ENCODE measurements at regions not wholly inside any gene's neighbourhood (a gene's known extent, or its start where the extent isn't known, plus 50 kb on each side); places are given as distances from the start of the nearest gene placed in this dataset.
"Not testable (repeated sequence)": the region's sequence is repeated elsewhere in the genome, so short reads cannot be mapped to it uniquely, and the experiment has no call there.

- Histone ChIP-seq H3K36me3 (ENCODE audit: insufficient read depth, low read length) (no peaks in the 10 kb centered on the region), H3K9me3 (ENCODE audit: low read length) (no peaks in the 10 kb centered on the region), H3K27ac (ENCODE audit: low read depth, low read length) (no peak overlapping the region), H3K4me1 (ENCODE audit: insufficient read depth, low read length) (no peaks in the 10 kb centered on the region), H3K9ac (ENCODE audit: low read length) (no peak overlapping the region), H3K4me3 (ENCODE audit: low read depth in 1 of 2, low read length in 2 of 2) (no peak overlapping the region), H3K27me3 (ENCODE audit: control insufficient read depth in 1 of 2, insufficient read depth in 2 of 2, low read length in 2 of 2) (no peaks in the 10 kb centered on the region)
Observed at GRCh38 chr2:195532628-195533271, 124.3 kb upstream of the SLC39A10 start.

- Histone ChIP-seq H3K36me3 (ENCODE audit: insufficient read depth, low read length) (no peaks in the 10 kb centered on the region), H3K9ac (ENCODE audit: low read length) (no peak overlapping the region), H3K4me3 (ENCODE audit: low read depth in 1 of 2, low read length in 2 of 2) (no peak overlapping the region), H3K4me1 (ENCODE audit: insufficient read depth, low read length) (no peaks in the 10 kb centered on the region), H3K9me3 (ENCODE audit: low read length) (no peaks in the 10 kb centered on the region), H3K27ac (ENCODE audit: low read depth, low read length) (no peak overlapping the region), H3K27me3 (ENCODE audit: control insufficient read depth in 1 of 2, insufficient read depth in 2 of 2, low read length in 2 of 2) (no peaks in the 10 kb centered on the region)
Observed at GRCh38 chr2:195532255-195532627, 124.8 kb upstream of the SLC39A10 start.

- H3K9me3 ChIP-seq (ENCODE audit: low read length), result no peaks in the 10 kb centered on the region
- H3K9ac ChIP-seq (ENCODE audit: low read length), result no peak overlapping the region
- no peak overlapping the region for H3K27ac ChIP-seq (ENCODE audit: low read depth, low read length)
- H3K36me3 ChIP-seq (ENCODE audit: insufficient read depth, low read length), result no peaks in the 10 kb centered on the region
- H3K4me1 ChIP-seq (ENCODE audit: insufficient read depth, low read length), result no peaks in the 10 kb centered on the region
- H3K4me3 ChIP-seq (ENCODE audit: low read depth in 1 of 2, low read length in 2 of 2), result no peak overlapping the region
- H3K27me3 ChIP-seq (ENCODE audit: control insufficient read depth in 1 of 2, insufficient read depth in 2 of 2, low read length in 2 of 2), result no peaks in the 10 kb centered on the region
Observed at GRCh38 chr2:195531754-195532153, 125.3 kb upstream of the SLC39A10 start.

- not testable (repeated sequence) for H3K9me3 ChIP-seq (ENCODE audit: low read length); H3K27me3 ChIP-seq (ENCODE audit: control insufficient read depth in 1 of 2, insufficient read depth in 2 of 2, low read length in 2 of 2); H3K36me3 ChIP-seq (ENCODE audit: insufficient read depth, low read length); H3K9ac ChIP-seq (ENCODE audit: low read length); H3K4me1 ChIP-seq (ENCODE audit: insufficient read depth, low read length); H3K27ac ChIP-seq (ENCODE audit: low read depth, low read length); H3K4me3 ChIP-seq (ENCODE audit: low read depth in 1 of 2, low read length in 2 of 2)
Observed at GRCh38 chr2:195523242-195523641, 133.8 kb upstream of the SLC39A10 start.

GRCh38 chr2:195521589-195521988, 135.4 kb upstream of the SLC39A10 start:
- Histone ChIP-seq H3K36me3 (ENCODE audit: insufficient read depth, low read length) (no peaks in the 10 kb centered on the region), H3K9ac (ENCODE audit: low read length) (no peak overlapping the region), H3K4me1 (ENCODE audit: insufficient read depth, low read length) (no peaks in the 10 kb centered on the region), H3K27ac (ENCODE audit: low read depth, low read length) (no peak overlapping the region), H3K9me3 (ENCODE audit: low read length) (no peaks in the 10 kb centered on the region), H3K27me3 (ENCODE audit: control insufficient read depth in 1 of 2, insufficient read depth in 2 of 2, low read length in 2 of 2) (no peaks in the 10 kb centered on the region), H3K4me3 (ENCODE audit: low read depth in 1 of 2, low read length in 2 of 2) (no peak overlapping the region)

GRCh38 chr2:195520671-195521155, 136.3 kb upstream of the SLC39A10 start:
- H3K36me3 ChIP-seq (ENCODE audit: insufficient read depth, low read length), result no peaks in the 10 kb centered on the region
- H3K9ac ChIP-seq (ENCODE audit: low read length), result no peak overlapping the region
- H3K4me3 ChIP-seq (ENCODE audit: low read depth in 1 of 2, low read length in 2 of 2), result no peak overlapping the region
- no peaks in the 10 kb centered on the region for H3K4me1 ChIP-seq (ENCODE audit: insufficient read depth, low read length)
- no peaks in the 10 kb centered on the region for H3K27me3 ChIP-seq (ENCODE audit: control insufficient read depth in 1 of 2, insufficient read depth in 2 of 2, low read length in 2 of 2)
- no peak overlapping the region for H3K27ac ChIP-seq (ENCODE audit: low read depth, low read length)
- H3K9me3 ChIP-seq (ENCODE audit: low read length), result no peaks in the 10 kb centered on the region

GRCh38 chr2:195515551-195515950, 141.5 kb upstream of the SLC39A10 start:
- no peaks in the 10 kb centered on the region for H3K9me3 ChIP-seq (ENCODE audit: low read length)
- H3K9ac ChIP-seq (ENCODE audit: low read length), result no peak overlapping the region
- H3K36me3 ChIP-seq (ENCODE audit: insufficient read depth, low read length), result no peaks in the 10 kb centered on the region
- H3K27me3 ChIP-seq (ENCODE audit: control insufficient read depth in 1 of 2, insufficient read depth in 2 of 2, low read length in 2 of 2), result no peaks in the 10 kb centered on the region
- H3K4me1 ChIP-seq (ENCODE audit: insufficient read depth, low read length), result no peaks in the 10 kb centered on the region
- no peak overlapping the region for H3K27ac ChIP-seq (ENCODE audit: low read depth, low read length)
- no peak overlapping the region for H3K4me3 ChIP-seq (ENCODE audit: low read depth in 1 of 2, low read length in 2 of 2)

- no peaks in the 10 kb centered on the region for H3K4me1 ChIP-seq (ENCODE audit: insufficient read depth, low read length)
- no peak overlapping the region for H3K27ac ChIP-seq (ENCODE audit: low read depth, low read length)
- H3K36me3 ChIP-seq (ENCODE audit: insufficient read depth, low read length), result no peaks in the 10 kb centered on the region
- H3K9me3 ChIP-seq (ENCODE audit: low read length), result no peaks in the 10 kb centered on the region
- no peaks in the 10 kb centered on the region for H3K27me3 ChIP-seq (ENCODE audit: control insufficient read depth in 1 of 2, insufficient read depth in 2 of 2, low read length in 2 of 2)
- H3K9ac ChIP-seq (ENCODE audit: low read length), result no peak overlapping the region
- no peak overlapping the region for H3K4me3 ChIP-seq (ENCODE audit: low read depth in 1 of 2, low read length in 2 of 2)
Observed at GRCh38 chr2:195514365-195514764, 142.7 kb upstream of the SLC39A10 start.

GRCh38 chr2:195513119-195513518, 143.9 kb upstream of the SLC39A10 start:
- Histone ChIP-seq H3K36me3 (ENCODE audit: insufficient read depth, low read length) (no peaks in the 10 kb centered on the region), H3K4me3 (ENCODE audit: low read depth in 1 of 2, low read length in 2 of 2) (no peak overlapping the region), H3K9ac (ENCODE audit: low read length) (no peak overlapping the region), H3K9me3 (ENCODE audit: low read length) (no peaks in the 10 kb centered on the region), H3K4me1 (ENCODE audit: insufficient read depth, low read length) (no peaks in the 10 kb centered on the region), H3K27ac (ENCODE audit: low read depth, low read length) (no peak overlapping the region), H3K27me3 (ENCODE audit: control insufficient read depth in 1 of 2, insufficient read depth in 2 of 2, low read length in 2 of 2) (no peaks in the 10 kb centered on the region)

GRCh38 chr2:195509551-195509950, 147.5 kb upstream of the SLC39A10 start:
- H3K9me3 ChIP-seq (ENCODE audit: low read length), result no peaks in the 10 kb centered on the region
- no peaks in the 10 kb centered on the region for H3K27me3 ChIP-seq (ENCODE audit: control insufficient read depth in 1 of 2, insufficient read depth in 2 of 2, low read length in 2 of 2)
- no peak overlapping the region for H3K9ac ChIP-seq (ENCODE audit: low read length)
- no peaks in the 10 kb centered on the region for H3K36me3 ChIP-seq (ENCODE audit: insufficient read depth, low read length)
- no peak overlapping the region for H3K4me3 ChIP-seq (ENCODE audit: low read depth in 1 of 2, low read length in 2 of 2)
- no peaks in the 10 kb centered on the region for H3K4me1 ChIP-seq (ENCODE audit: insufficient read depth, low read length)
- H3K27ac ChIP-seq (ENCODE audit: low read depth, low read length), result no peak overlapping the region

- H3K36me3 ChIP-seq (ENCODE audit: insufficient read depth, low read length), result no peaks in the 10 kb centered on the region
- no peaks in the 10 kb centered on the region for H3K9me3 ChIP-seq (ENCODE audit: low read length)
- no peak overlapping the region for H3K27ac ChIP-seq (ENCODE audit: low read depth, low read length)
- H3K27me3 ChIP-seq (ENCODE audit: control insufficient read depth in 1 of 2, insufficient read depth in 2 of 2, low read length in 2 of 2), result no peaks in the 10 kb centered on the region
- no peak overlapping the region for H3K9ac ChIP-seq (ENCODE audit: low read length)
- H3K4me3 ChIP-seq (ENCODE audit: low read depth in 1 of 2, low read length in 2 of 2), result no peak overlapping the region
- no peaks in the 10 kb centered on the region for H3K4me1 ChIP-seq (ENCODE audit: insufficient read depth, low read length)
Observed at GRCh38 chr2:195508139-195508455, 148.9 kb upstream of the SLC39A10 start.

- H3K27ac ChIP-seq (ENCODE audit: low read depth, low read length), result no peak overlapping the region
Observed at GRCh38 chr2:195507447-195508138, 149.4 kb upstream of the SLC39A10 start.

More at GRCh38 chr2:195507447-195508138, 149.4 kb upstream of the SLC39A10 start:
- H3K27me3 ChIP-seq (ENCODE audit: control insufficient read depth in 1 of 2, insufficient read depth in 2 of 2, low read length in 2 of 2), result no peaks in the 10 kb centered on the region
- no peak overlapping the region for H3K4me3 ChIP-seq (ENCODE audit: low read depth in 1 of 2, low read length in 2 of 2)
- H3K9ac ChIP-seq (ENCODE audit: low read length), result no peak overlapping the region
- H3K9me3 ChIP-seq (ENCODE audit: low read length), result no peaks in the 10 kb centered on the region
- no peaks in the 10 kb centered on the region for H3K36me3 ChIP-seq (ENCODE audit: insufficient read depth, low read length)
- no peaks in the 10 kb centered on the region for H3K4me1 ChIP-seq (ENCODE audit: insufficient read depth, low read length)

All from muscle layer of colon (tissue), 2 donors.